Ishikawa (cell line): ENCODE measurements at regions not wholly inside any gene's neighbourhood (a gene's known extent, or its start where the extent isn't known, plus 50 kb on each side); places are given as distances from the start of the nearest gene placed in this dataset.

Source experiments
- EP300 ChIP-seq: IDR thresholded peaks from 2 replicates; pipeline ENCODE4 v1.6.1; 2012; ENCODE audit warnings: borderline replicate concordance
- NFIC ChIP-seq: IDR thresholded peaks from 2 replicates; pipeline ENCODE4 v1.6.1; 2012
- RAD21 ChIP-seq: IDR thresholded peaks from 2 replicates; pipeline ENCODE4 v1.6.1; 2012; ENCODE audit warnings: low read depth
- REST ChIP-seq: IDR thresholded peaks from 2 replicates; pipeline ENCODE4 v1.6.1; 2012; ENCODE audit warnings: low read depth, mild to moderate bottlenecking
- TCF12 ChIP-seq: IDR thresholded peaks from 2 replicates; pipeline ENCODE4 v1.6.1; 2012; ENCODE audit warnings: low read depth
- TF ChIP-seq, protein P1 (sequence below): IDR thresholded peaks from 2 replicates; pipeline ENCODE4 v1.6.1; 2012

DNA sequence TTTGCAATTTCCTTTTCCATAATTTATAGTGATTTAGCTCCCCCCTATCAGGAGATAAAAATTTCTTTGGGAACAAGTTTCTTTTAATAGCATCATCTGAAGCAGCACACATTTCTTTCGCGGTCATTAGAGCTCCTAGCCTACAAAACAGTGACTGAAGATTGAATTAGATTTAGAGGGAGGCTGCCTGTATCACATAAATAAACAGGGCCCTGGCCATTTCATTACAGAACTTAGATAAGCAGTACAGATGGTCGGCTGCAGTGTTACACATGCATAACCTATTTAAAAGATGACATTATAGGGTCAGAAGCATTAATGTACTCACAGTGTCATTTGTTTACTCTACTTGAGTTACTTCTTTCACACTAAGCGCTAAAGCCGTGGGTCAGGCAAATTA, 81.4 kb upstream of the SLC25A26 start:
- TF ChIP-seq REST (no peak), NFIC (no peak), TCF12 (no peak), EP300 (no peak), RAD21 (no peak)
- TF ChIP-seq, protein P1, sequence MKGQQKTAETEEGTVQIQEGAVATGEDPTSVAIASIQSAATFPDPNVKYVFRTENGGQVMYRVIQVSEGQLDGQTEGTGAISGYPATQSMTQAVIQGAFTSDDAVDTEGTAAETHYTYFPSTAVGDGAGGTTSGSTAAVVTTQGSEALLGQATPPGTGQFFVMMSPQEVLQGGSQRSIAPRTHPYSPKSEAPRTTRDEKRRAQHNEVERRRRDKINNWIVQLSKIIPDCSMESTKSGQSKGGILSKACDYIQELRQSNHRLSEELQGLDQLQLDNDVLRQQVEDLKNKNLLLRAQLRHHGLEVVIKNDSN, result no peak
